SK-N-SH treated with all-trans-retinoic acid at 6 μM for 48 hours (cell line): ENCODE measurements at regions not wholly inside any gene's neighbourhood (a gene's known extent, or its start where the extent isn't known, plus 50 kb on each side); places are given as distances from the start of the nearest gene placed in this dataset.

Experiments used
- ARNTL ChIP-seq: fragments of 450-650 bp; formaldehyde crosslinking; IDR thresholded peaks from 2 replicates; pipeline ENCODE4 v1.5.0; 2020; ENCODE audit warnings: low read depth, mild to moderate bottlenecking, moderate library complexity, borderline replicate concordance
- CREB5 ChIP-seq: fragments of 250-450 bp; sonication (Bioruptor Pico); IDR thresholded peaks from 2 replicates; pipeline ENCODE4 v1.5.1; 2020; ENCODE audit warnings: low read depth, mild to moderate bottlenecking, moderate library complexity
- CSDC2 ChIP-seq: fragments of 250-450 bp; sonication (Bioruptor Pico); IDR thresholded peaks from 2 replicates; pipeline ENCODE4 v1.5.0; 2020; ENCODE audit warnings: mild to moderate bottlenecking, moderate library complexity
- CSRNP3 ChIP-seq: fragments of 250-450 bp; sonication (Bioruptor Pico); IDR thresholded peaks from 2 replicates; pipeline ENCODE4 v1.5.1; 2021; ENCODE audit warnings: mild to moderate bottlenecking, moderate library complexity
- ESRRG ChIP-seq: fragments of 250-450 bp; sonication (Bioruptor Pico); IDR thresholded peaks from 2 replicates; pipeline ENCODE4 v1.6.1; 2021; ENCODE audit warnings: mild to moderate bottlenecking
- PATZ1 ChIP-seq: fragments of 250-450 bp; sonication (Bioruptor Pico); IDR thresholded peaks from 2 replicates; pipeline ENCODE4 v1.8.0; 2020; ENCODE audit warnings: mild to moderate bottlenecking, moderate library complexity, borderline replicate concordance
- PPARA ChIP-seq: fragments of 250-450 bp; sonication (Bioruptor Pico); IDR thresholded peaks from 2 replicates; pipeline ENCODE4 v1.5.0; 2020; ENCODE audit warnings: mild to moderate bottlenecking, borderline replicate concordance
- RARB ChIP-seq: fragments of 250-450 bp; sonication (Bioruptor Pico); IDR thresholded peaks from 2 replicates; pipeline ENCODE4 v1.8.0; 2021; ENCODE audit warnings: mild to moderate bottlenecking, moderate library complexity
- ZC3H10 ChIP-seq: fragments of 250-450 bp; sonication (Bioruptor Pico); IDR thresholded peaks from 2 replicates; pipeline ENCODE4 v1.5.1; 2021; ENCODE audit warnings: mild to moderate bottlenecking, moderate library complexity
- ZFP3 ChIP-seq: fragments of 250-450 bp; sonication (Bioruptor Pico); IDR thresholded peaks from 2 replicates; pipeline ENCODE4 v1.5.0; 2020; ENCODE audit warnings: mild to moderate bottlenecking, moderate library complexity
- ZNF8 ChIP-seq: fragments of 450-650 bp; formaldehyde crosslinking; IDR thresholded peaks from 2 replicates; pipeline ENCODE4 v1.5.0; 2020; ENCODE audit warnings: mild to moderate bottlenecking, moderate library complexity

GRCh38 chr5:4570047-4570995 is 569.8 kb upstream of the ADAMTS16 start:
- TF ChIP-seq CSRNP3 (CRISPR knock-in tag) = no peak
- TF ChIP-seq ESRRG = no peak
- TF ChIP-seq RARB (CRISPR knock-in tag) = no peak
- no peak for TF ChIP-seq PPARA
- no peak for TF ChIP-seq CREB5 (CRISPR knock-in tag)
- no peak for TF ChIP-seq ARNTL
- no peak for TF ChIP-seq ZNF8
- TF ChIP-seq CSDC2 (CRISPR knock-in tag) = no peak
- no peak for TF ChIP-seq ZFP3 (CRISPR knock-in tag)
- no peak for TF ChIP-seq PATZ1
- no peak for TF ChIP-seq ZC3H10
